SK-N-SH treated with all-trans-retinoic acid at 6 μM for 48 hours (cell line): ENCODE measurements at regions not wholly inside any gene's neighbourhood (a gene's known extent, or its start where the extent isn't known, plus 50 kb on each side); places are given as distances from the start of the nearest gene placed in this dataset.

Source experiments
- ATAC-seq: fragments of 200-7000 bp; cut with Tn5 transposase; 3 replicates; pipeline ENCODE4 v1.9.1; 2020; ENCODE audit warnings: mild to moderate bottlenecking, moderate library complexity
- ARNTL ChIP-seq: fragments of 450-650 bp; formaldehyde crosslinking; IDR thresholded peaks from 2 replicates; pipeline ENCODE4 v1.5.0; 2020; ENCODE audit warnings: low read depth, mild to moderate bottlenecking, moderate library complexity, borderline replicate concordance
- BACH2 ChIP-seq: fragments of 250-450 bp; sonication (Bioruptor Pico); IDR thresholded peaks from 2 replicates; pipeline ENCODE4 v1.9.0; 2021; ENCODE audit warnings: mild to moderate bottlenecking, borderline replicate concordance
- CREB5 ChIP-seq: fragments of 250-450 bp; sonication (Bioruptor Pico); IDR thresholded peaks from 2 replicates; pipeline ENCODE4 v1.5.1; 2020; ENCODE audit warnings: low read depth, mild to moderate bottlenecking, moderate library complexity
- CSDC2 ChIP-seq: fragments of 250-450 bp; sonication (Bioruptor Pico); IDR thresholded peaks from 2 replicates; pipeline ENCODE4 v1.5.0; 2020; ENCODE audit warnings: mild to moderate bottlenecking, moderate library complexity
- CSRNP3 ChIP-seq: fragments of 250-450 bp; sonication (Bioruptor Pico); IDR thresholded peaks from 2 replicates; pipeline ENCODE4 v1.5.1; 2021; ENCODE audit warnings: mild to moderate bottlenecking, moderate library complexity
- ESRRG ChIP-seq: fragments of 250-450 bp; sonication (Bioruptor Pico); IDR thresholded peaks from 2 replicates; pipeline ENCODE4 v1.6.1; 2021; ENCODE audit warnings: mild to moderate bottlenecking
- GLIS3 ChIP-seq: fragments of 250-450 bp; sonication (Bioruptor Pico); IDR thresholded peaks from 2 replicates; pipeline ENCODE4 v1.5.0; 2020; ENCODE audit warnings: mild to moderate bottlenecking, moderate library complexity
- ISL1 ChIP-seq: fragments of 250-450 bp; sonication (Bioruptor Pico); IDR thresholded peaks from 2 replicates; pipeline ENCODE4 v2.1.2; 2022; ENCODE audit warnings: mild to moderate bottlenecking, moderate library complexity
- OSR1 ChIP-seq: fragments of 250-450 bp; sonication (Bioruptor Pico); IDR thresholded peaks from 2 replicates; pipeline ENCODE4 v1.8.0; 2022; ENCODE audit warnings: moderate library complexity, mild to moderate bottlenecking, inconsistent platforms
- PATZ1 ChIP-seq: fragments of 250-450 bp; sonication (Bioruptor Pico); IDR thresholded peaks from 2 replicates; pipeline ENCODE4 v1.8.0; 2020; ENCODE audit warnings: mild to moderate bottlenecking, moderate library complexity, borderline replicate concordance
- POU6F1 ChIP-seq: fragments of 250-450 bp; sonication (Bioruptor Pico); IDR thresholded peaks from 2 replicates; pipeline ENCODE4 v1.8.0; 2021; ENCODE audit warnings: low read depth, mild to moderate bottlenecking, moderate library complexity, borderline replicate concordance
- PPARA ChIP-seq: fragments of 250-450 bp; sonication (Bioruptor Pico); IDR thresholded peaks from 2 replicates; pipeline ENCODE4 v1.5.0; 2020; ENCODE audit warnings: mild to moderate bottlenecking, borderline replicate concordance
- RARB ChIP-seq: fragments of 250-450 bp; sonication (Bioruptor Pico); IDR thresholded peaks from 2 replicates; pipeline ENCODE4 v1.8.0; 2021; ENCODE audit warnings: mild to moderate bottlenecking, moderate library complexity
- SNAI2 ChIP-seq: fragments of 250-450 bp; sonication (Bioruptor Pico); IDR thresholded peaks from 2 replicates; pipeline ENCODE4 v1.5.0; 2020; ENCODE audit warnings: mild to moderate bottlenecking, moderate library complexity
- TCF4 ChIP-seq: fragments of 250-450 bp; sonication (Bioruptor Pico); IDR thresholded peaks from 2 replicates; pipeline ENCODE4 v1.8.0; 2021; ENCODE audit warnings: mild to moderate bottlenecking, moderate library complexity, borderline replicate concordance
- TOX ChIP-seq: fragments of 250-450 bp; sonication (Bioruptor Pico); IDR thresholded peaks from 2 replicates; pipeline ENCODE4 v1.8.0; 2021; ENCODE audit warnings: mild to moderate bottlenecking, moderate library complexity, borderline replicate concordance
- ZC3H10 ChIP-seq: fragments of 250-450 bp; sonication (Bioruptor Pico); IDR thresholded peaks from 2 replicates; pipeline ENCODE4 v1.5.1; 2021; ENCODE audit warnings: mild to moderate bottlenecking, moderate library complexity
- ZFP3 ChIP-seq: fragments of 250-450 bp; sonication (Bioruptor Pico); IDR thresholded peaks from 2 replicates; pipeline ENCODE4 v1.5.0; 2020; ENCODE audit warnings: mild to moderate bottlenecking, moderate library complexity
- ZFP30 ChIP-seq: fragments of 450-650 bp; formaldehyde crosslinking; IDR thresholded peaks from 2 replicates; pipeline ENCODE4 v1.5.0; 2022; ENCODE audit warnings: mild to moderate bottlenecking, moderate library complexity
- ZNF565 ChIP-seq: fragments of 450-650 bp; formaldehyde crosslinking; conservative IDR thresholded peaks from 2 replicates; pipeline ENCODE4 v1.5.0; 2020; ENCODE audit warnings: low read depth, mild to moderate bottlenecking, moderate library complexity
- ZNF70 ChIP-seq: fragments of 450-650 bp; formaldehyde crosslinking; IDR thresholded peaks from 2 replicates; pipeline ENCODE4 v1.5.0; 2020; ENCODE audit warnings: mild to moderate bottlenecking, moderate library complexity
- ZNF8 ChIP-seq: fragments of 450-650 bp; formaldehyde crosslinking; IDR thresholded peaks from 2 replicates; pipeline ENCODE4 v1.5.0; 2020; ENCODE audit warnings: mild to moderate bottlenecking, moderate library complexity

- no peak for TF ChIP-seq ESRRG (CRISPR knock-in tag)
- TF ChIP-seq RARB, result no peak
- no peak for TF ChIP-seq ZFP30
- no peak for TF ChIP-seq ISL1 (CRISPR knock-in tag)
- no peak for TF ChIP-seq PPARA (CRISPR knock-in tag)
- TF ChIP-seq ZC3H10 (CRISPR knock-in tag), result no peak
- TF ChIP-seq OSR1, result no peak
- TF ChIP-seq CREB5 (CRISPR knock-in tag), result no peak
- TF ChIP-seq TCF4, result no peak
- TF ChIP-seq ZNF565, result no peak
- no peak; the same call in 2 of the 3 replicates for ATAC-seq
Observed at GRCh38 chr2:234286956-234287355, 209.9 kb downstream of the ARL4C start.

- ATAC-seq, result peak; percentile 34
- no peak; the same call in none of the 2 replicates for TF ChIP-seq ZFP3 (CRISPR knock-in tag)
- no peak for TF ChIP-seq POU6F1 (CRISPR knock-in tag)
- TF ChIP-seq GLIS3 (CRISPR knock-in tag), result no peak
- TF ChIP-seq ZNF70 (CRISPR knock-in tag), result no peak
- no peak for TF ChIP-seq TOX (CRISPR knock-in tag)
- no peak for TF ChIP-seq ESRRG (CRISPR knock-in tag)
- TF ChIP-seq CSDC2 (CRISPR knock-in tag), result 0 out of 2 replicates have a peak, but pooled peaks have one; percentile 62
- TF ChIP-seq ISL1 (CRISPR knock-in tag), result peak; percentile 84
Observed at GRCh38 chr2:234286118-234286598, 210.7 kb downstream of the ARL4C start.

GRCh38 chr2:234285541-234285940 is 211.3 kb downstream of the ARL4C start:
- TF ChIP-seq PPARA (CRISPR knock-in tag), result no peak
- TF ChIP-seq CSDC2 (CRISPR knock-in tag), result no peak
- no peak for TF ChIP-seq ISL1 (CRISPR knock-in tag)
- no peak for TF ChIP-seq BACH2 (CRISPR knock-in tag)
- no peak for TF ChIP-seq OSR1
- TF ChIP-seq ZC3H10 (CRISPR knock-in tag), result no peak
- TF ChIP-seq CREB5 (CRISPR knock-in tag), result no peak
- no peak for TF ChIP-seq CSRNP3 (CRISPR knock-in tag)
- no peak for TF ChIP-seq ZFP30
- no peak for TF ChIP-seq ZNF8 (CRISPR knock-in tag)
- no peak for TF ChIP-seq TCF4
- no peak for TF ChIP-seq PATZ1 (CRISPR knock-in tag)
- no peak for TF ChIP-seq ESRRG (CRISPR knock-in tag)
- no peak for TF ChIP-seq POU6F1 (CRISPR knock-in tag)
- TF ChIP-seq SNAI2, result no peak
- no peak for TF ChIP-seq ARNTL (CRISPR knock-in tag)
- no peak for TF ChIP-seq ZNF565
- TF ChIP-seq ZFP3 (CRISPR knock-in tag), result no peak
- no peak for TF ChIP-seq ZNF70 (CRISPR knock-in tag)
- no peak for ATAC-seq
